GM12878 (cell line): ENCODE measurements at regions not wholly inside any gene's neighbourhood (a gene's known extent, or its start where the extent isn't known, plus 50 kb on each side); places are given as distances from the start of the nearest gene placed in this dataset.

Source experiments
- ATAC-seq: fragments of 200-7000 bp; cut with Tn5 transposase; 3 replicates; pipeline ENCODE4 v1.9.1; 2020; ENCODE audit warnings: mild to moderate bottlenecking, moderate library complexity
- BruUV-seq: library from RNA; stranded (reverse); fragments of 400-500 nt; replicated peaks from 2 replicates; lab custom pipeline; 2021; lab: Mats Ljungman, UMichigan
- CTCF ChIA-PET: fragments of 300-600 bp; sonication (Branson Sonifier 250); formaldehyde crosslinking; extraction: SDS; loops from one replicate; lab custom pipeline; 2021; ENCODE audit warnings: inconsistent platforms; lab: Yijun Ruan, JAX
- POLR2A ChIA-PET: fragments of 350-600 bp; formaldehyde crosslinking; extraction: SDS; loops from one replicate; lab custom pipeline; 2021; ENCODE audit warnings: inconsistent platforms; lab: Charles Lee
- RAD21 ChIA-PET: fragments of 300-600 bp; sonication (Branson Sonifier 250); formaldehyde crosslinking; loops from one replicate; lab custom pipeline; 2023; ENCODE audit warnings: antibody characterized with exemption; ENCODE audit not compliant: unreplicated experiment; lab: Charles Lee
- SMC1A ChIA-PET: fragments of 300-600 bp; sonication (Branson Sonifier 250); formaldehyde crosslinking; loops from one replicate; lab custom pipeline; 2023; ENCODE audit not compliant: unreplicated experiment, uncharacterized antibody; lab: Charles Lee
- DNase-seq: peaks from one replicate; pipeline ENCODE4 v3.0.0-alpha.2; 2011; ENCODE audit warnings: low read depth, low spot score
- FAIRE-seq: peaks from 3 replicates; lab custom pipeline; 2011; peaks lifted over from hg19 to GRCh38; lab: Jason Lieb, UNC
- H2AFZ ChIP-seq: 2 replicates; pipeline ENCODE4 v1.6.0; 2011; ENCODE audit warnings: low read depth, low read length, control low read depth; ENCODE audit not compliant: control insufficient read depth
- H3K27ac ChIP-seq: 2 replicates; pipeline ENCODE4 v1.5.1; 2011; ENCODE audit warnings: control low read depth; ENCODE audit not compliant: control insufficient read depth, insufficient read depth
- H3K27me3 ChIP-seq, 2 experiments: replicated peaks in 1 of 2; 2 replicates each; pipeline versions ENCODE4 v1.6.0 to v1.6.1; 2011; ENCODE audit warnings: low read length in 1 of 2; ENCODE audit not compliant: control insufficient read depth in 2 of 2, insufficient read depth in 2 of 2
- H3K36me3 ChIP-seq, 2 experiments: 2 replicates each; pipeline ENCODE4 v1.5.1; 2011; ENCODE audit warnings: low read length in 1 of 2; ENCODE audit not compliant: control insufficient read depth in 2 of 2, insufficient read depth in 2 of 2
- H3K4me1 ChIP-seq: 2 replicates; pipeline ENCODE4 v1.6.1; 2011; ENCODE audit warnings: mild to moderate bottlenecking, low read length, moderate library complexity, mixed read lengths; ENCODE audit not compliant: control insufficient read depth, insufficient read depth
- H3K4me2 ChIP-seq: 2 replicates; pipeline ENCODE4 v1.6.0; 2011; ENCODE audit warnings: control low read depth; ENCODE audit not compliant: control insufficient read depth, insufficient read depth
- H3K4me3 ChIP-seq: fragments of 200-600 bp; sonication (generic); 2 replicates; pipeline ENCODE4 v1.5.1; 2016
- H3K79me2 ChIP-seq: 2 replicates; pipeline ENCODE4 v1.6.0; 2011; ENCODE audit warnings: low read length; ENCODE audit not compliant: control insufficient read depth, insufficient read depth
- H3K9ac ChIP-seq: 2 replicates; pipeline ENCODE4 v1.8.0; 2011; ENCODE audit warnings: low read length, control low read depth, mixed read lengths; ENCODE audit not compliant: control insufficient read depth, insufficient read depth
- H3K9me3 ChIP-seq: replicated peaks from 3 replicates; pipeline ENCODE4 v1.5.1; 2011; ENCODE audit warnings: mild to moderate bottlenecking, low read length; ENCODE audit not compliant: control insufficient read depth, insufficient read depth
- H4K20me1 ChIP-seq: 2 replicates; pipeline ENCODE4 v1.6.0; 2011; ENCODE audit not compliant: control insufficient read depth, insufficient read depth
- CBX3 ChIP-seq: fragments of 200-600 bp; sonication (generic); IDR thresholded peaks from 2 replicates; pipeline ENCODE4 v1.6.1; 2016; ENCODE audit warnings: low read depth, borderline replicate concordance
- CREB1 ChIP-seq: IDR thresholded peaks from 2 replicates; pipeline ENCODE4 v1.6.1; 2012; ENCODE audit warnings: low read depth, mild to moderate bottlenecking, inconsistent platforms
- IRF5 ChIP-seq: fragments of 450-650 bp; IDR thresholded peaks from 2 replicates; pipeline ENCODE4 v1.6.1; 2017; ENCODE audit warnings: borderline replicate concordance
- MYB ChIP-seq: fragments of 150-350 bp; IDR thresholded peaks from 2 replicates; pipeline ENCODE4 v1.6.1; 2014; ENCODE audit warnings: mild to moderate bottlenecking, low read depth, low read length, borderline replicate concordance
- POLR2AphosphoS2 ChIP-seq: IDR thresholded peaks from 2 replicates; pipeline ENCODE4 v1.6.1; 2011; ENCODE audit warnings: low read depth, mild to moderate bottlenecking, low read length, improper control_type of control experiment, moderate library complexity
- RAD51 ChIP-seq: fragments of 450-650 bp; IDR thresholded peaks from 2 replicates; pipeline ENCODE4 v1.6.1; 2016; ENCODE audit warnings: moderate library complexity, mild to moderate bottlenecking, inconsistent platforms
- SUPT20H ChIP-seq: IDR thresholded peaks from 2 replicates; pipeline ENCODE4 v1.6.1; 2011; ENCODE audit warnings: low read depth, mild to moderate bottlenecking, low read length, moderate library complexity, borderline replicate concordance; ENCODE audit not compliant: control insufficient read depth
- USF1 ChIP-seq: IDR thresholded peaks from 2 replicates; pipeline ENCODE4 v1.6.1; 2011; ENCODE audit warnings: borderline replicate concordance, low read depth, mild to moderate bottlenecking, moderate library complexity, mixed read lengths, low read length; ENCODE audit not compliant: insufficient read depth; ENCODE audit errors: extremely low read length
- ZBTB11 ChIP-seq: fragments of 450-650 bp; formaldehyde crosslinking; IDR thresholded peaks from 2 replicates; pipeline ENCODE4 v1.5.0; 2022; ENCODE audit warnings: mild to moderate bottlenecking, missing genetic modification characterization
- ZBTB33 ChIP-seq: fragments of 450-650 bp; IDR thresholded peaks from 2 replicates; pipeline ENCODE4 v1.6.1; 2017; ENCODE audit warnings: mild to moderate bottlenecking
- ZNF217 ChIP-seq: fragments of 450-650 bp; IDR thresholded peaks from 2 replicates; pipeline ENCODE4 v1.6.1; 2017; ENCODE audit warnings: antibody characterized with exemption, mild to moderate bottlenecking
- WGBS: methylation state at CpG from one replicate; pipeline ENCODE4 v1.1.6; 2016; ENCODE audit warnings: low lambda C conversion rate; ENCODE audit not compliant: insufficient replicate concordance, insufficient coverage; ENCODE audit errors: missing lambda C conversion rate; 5-methylcytosine and 5-hydroxymethylcytosine counted together
- in situ Hi-C: fragments of 300-500 bp; cut with MboI; formaldehyde crosslinking; loops from 9 replicates; pipeline ENCODE4 v1.14.3; 2018; ENCODE audit warnings: mixed read lengths
- intact Hi-C: fragments of 100-400 bp; cut with micrococcal nuclease; formaldehyde crosslinking; loops from one replicate; pipeline ENCODE4 v1.14.2; 2022; ENCODE audit not compliant: unreplicated experiment

DNA sequence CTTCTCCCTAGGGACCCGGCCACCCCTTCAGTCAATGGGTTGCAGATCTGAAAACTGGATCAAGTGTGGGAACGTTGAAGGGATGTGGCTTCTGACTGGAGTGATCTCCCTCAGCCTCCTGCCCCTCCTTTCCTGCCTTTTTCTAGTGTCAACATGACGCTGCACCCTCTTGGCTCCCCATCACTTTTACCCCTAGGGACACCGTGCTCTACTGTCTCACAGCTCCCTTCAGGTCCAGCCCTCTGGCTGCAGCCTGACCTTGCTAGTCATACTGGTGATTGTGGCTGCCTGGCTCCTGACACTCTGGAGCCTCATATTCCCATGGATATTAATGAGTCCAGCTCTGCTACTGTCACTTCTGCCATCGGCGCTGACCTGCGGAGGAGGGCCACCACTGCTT, 51.5 kb upstream of the RASSF3 start:
- ChIA-PET POLR2A (no interaction called here), SMC1A (no interaction called here), RAD21 (interaction anchor here (1.5 kb wide), 1 partner anchor 138 kb away, joined by 3 read pairs; no protein-coding TSS in a partner anchor), CTCF (interaction anchor here (1.1 kb wide), 1 partner anchor 9 kb away, joined by 3 read pairs; no protein-coding TSS in a partner anchor)
- H3K9ac ChIP-seq: no peak overlapping the region
- no peaks in the 10 kb centered on the region for H3K79me2 ChIP-seq
- intact Hi-C loops: no loop called here
- H2AFZ ChIP-seq: no peak overlapping the region
- H3K27me3 ChIP-seq: no peaks in the 10 kb centered on the region
- in situ Hi-C loops: loop anchor here (5.0 kb wide), 1 partner anchor 144 kb away; no protein-coding TSS in a partner anchor
- H3K4me2 ChIP-seq: no peak overlapping the region
- FAIRE-seq: no peak
- no peaks in the 10 kb centered on the region for H3K9me3 ChIP-seq
- H3K27ac ChIP-seq: no peak overlapping the region
- no peaks in the 10 kb centered on the region for H3K4me1 ChIP-seq
- 73% methylated on average over 7 of the region's 7 CpGs for WGBS
- no peaks in the 10 kb centered on the region for H3K36me3 ChIP-seq
- no peaks in the 10 kb centered on the region for H4K20me1 ChIP-seq
- H3K4me3 ChIP-seq: no peak overlapping the region
- no TSS peak for BruUV-seq
- no peak for DNase-seq
- TF ChIP-seq POLR2AphosphoS2 (no peak), IRF5 (no peak), USF1 (no peak), ZBTB33 (no peak), CBX3 (no peak), CREB1 (no peak), ZBTB11 (CRISPR knock-in tag) (no peak), SUPT20H (no peak), RAD51 (no peak), ZNF217 (no peak), MYB (no peak)
- no peak for ATAC-seq
